Astrocyte (in vitro differentiated cells and primary cell): ENCODE measurements at regions not wholly inside any gene's neighbourhood (a gene's known extent, or its start where the extent isn't known, plus 50 kb on each side); places are given as distances from the start of the nearest gene placed in this dataset.

Experiments used
- DNase-seq: peaks from one replicate; pipeline ENCODE4 v3.0.0-alpha.2; 2010; ENCODE audit warnings: low read depth
- FAIRE-seq: peaks from 2 replicates; lab custom pipeline; 2011; peaks lifted over from hg19 to GRCh38; lab: Jason Lieb, UNC
- H2AFZ ChIP-seq: 2 replicates; pipeline ENCODE4 v1.6.0; 2012; ENCODE audit warnings: low read depth, low read length, inconsistent platforms
- H3K27ac ChIP-seq: 2 replicates; pipeline ENCODE4 v1.5.1; 2011; ENCODE audit warnings: low read depth, low read length, inconsistent platforms
- H3K27me3 ChIP-seq: 2 replicates; pipeline ENCODE4 v1.6.0; 2011; ENCODE audit warnings: low read length, inconsistent platforms; ENCODE audit not compliant: insufficient read depth
- H3K36me3 ChIP-seq: 2 replicates; pipeline ENCODE4 v1.5.1; 2011; ENCODE audit warnings: low read length, inconsistent platforms; ENCODE audit not compliant: insufficient read depth
- H3K4me1 ChIP-seq: 2 replicates; pipeline ENCODE4 v1.5.1; 2011; ENCODE audit warnings: low read length, inconsistent platforms; ENCODE audit not compliant: insufficient read depth
- H3K4me2 ChIP-seq: 2 replicates; pipeline ENCODE4 v1.6.0; 2012; ENCODE audit warnings: low read length, inconsistent platforms
- H3K4me3 ChIP-seq: 2 replicates; pipeline ENCODE4 v1.5.1; 2011; ENCODE audit warnings: low read depth, mild to moderate bottlenecking, low read length, inconsistent platforms; ENCODE audit not compliant: insufficient read depth
- H3K79me2 ChIP-seq: 2 replicates; pipeline ENCODE4 v1.6.0; 2012; ENCODE audit warnings: mild to moderate bottlenecking, low read length, inconsistent platforms; ENCODE audit not compliant: insufficient read depth
- H3K9ac ChIP-seq: 2 replicates; pipeline ENCODE4 v1.6.0; 2012; ENCODE audit warnings: mild to moderate bottlenecking, low read length, inconsistent platforms
- H3K9me3 ChIP-seq: 2 replicates; pipeline ENCODE4 v1.5.1; 2012; ENCODE audit warnings: low read depth, mild to moderate bottlenecking, low read length, inconsistent platforms; ENCODE audit not compliant: insufficient read depth
- H4K20me1 ChIP-seq: 2 replicates; pipeline ENCODE4 v1.6.0; 2012; ENCODE audit warnings: low read length, inconsistent platforms; ENCODE audit not compliant: insufficient read depth
- H3K27ac Mint-ChIP-seq: one replicate; pipeline ENCODE4 v1.8.0; 2021; ENCODE audit warnings: mild to moderate bottlenecking, mixed read lengths; ENCODE audit not compliant: unreplicated experiment
- H3K27me3 Mint-ChIP-seq: one replicate; pipeline ENCODE4 v1.8.0; 2021; ENCODE audit warnings: low read depth, mixed read lengths; ENCODE audit not compliant: unreplicated experiment
- H3K36me3 Mint-ChIP-seq: one replicate; pipeline ENCODE4 v1.8.0; 2021; ENCODE audit warnings: low read depth, mixed read lengths; ENCODE audit not compliant: unreplicated experiment
- H3K4me1 Mint-ChIP-seq: one replicate; pipeline ENCODE4 v1.8.0; 2021; ENCODE audit warnings: low read depth, mixed read lengths; ENCODE audit not compliant: unreplicated experiment
- H3K4me3 Mint-ChIP-seq: one replicate; pipeline ENCODE4 v1.8.0; 2021; ENCODE audit warnings: mild to moderate bottlenecking, moderate library complexity, mixed read lengths; ENCODE audit not compliant: unreplicated experiment
- H3K9me3 Mint-ChIP-seq: one replicate; pipeline ENCODE4 v1.8.0; 2021; ENCODE audit warnings: mild to moderate bottlenecking, mixed read lengths; ENCODE audit not compliant: unreplicated experiment
- EZH2 ChIP-seq: IDR thresholded peaks from 2 replicates; pipeline ENCODE4 v1.6.1; 2012; ENCODE audit warnings: mild to moderate bottlenecking, low read length, inconsistent platforms; ENCODE audit not compliant: insufficient read depth
- TF ChIP-seq, protein P1 (sequence below): IDR thresholded peaks from 2 replicates; pipeline ENCODE4 v1.5.1; 2011; ENCODE audit warnings: low read depth, mild to moderate bottlenecking, inconsistent platforms, low read length, moderate library complexity; ENCODE audit not compliant: insufficient read depth

DNA sequence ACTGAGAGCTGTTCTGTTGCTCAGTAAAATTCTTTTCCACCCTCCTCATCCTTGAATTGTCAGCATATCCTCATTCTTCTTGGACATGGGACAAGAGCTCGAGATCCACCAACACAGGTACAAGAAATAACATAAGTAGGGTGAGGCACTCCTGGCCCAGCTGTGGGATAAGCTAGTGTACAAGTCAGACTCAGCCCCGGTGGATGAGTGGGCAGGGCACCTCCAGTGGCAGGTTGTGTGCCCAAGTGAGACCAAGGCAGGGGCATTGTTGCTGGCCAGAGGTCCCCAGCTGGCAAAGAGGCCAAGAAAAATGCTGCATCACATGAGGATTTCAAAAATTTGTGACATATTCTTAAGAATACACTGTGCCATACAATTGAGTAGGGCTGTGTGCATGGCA is 402.0 kb upstream of the ZWINT start:
- no peaks in the 10 kb centered on the region for H3K79me2 ChIP-seq
- no peaks in the 10 kb centered on the region for H3K27me3 Mint-ChIP-seq
- no peaks in the 10 kb centered on the region for H3K9me3 Mint-ChIP-seq
- H3K4me2 ChIP-seq = no peak overlapping the region
- no peak overlapping the region for H3K9ac ChIP-seq
- H3K9me3 ChIP-seq = peaks cover 6% of the 10 kb centered on the region
- TF ChIP-seq, protein P1, sequence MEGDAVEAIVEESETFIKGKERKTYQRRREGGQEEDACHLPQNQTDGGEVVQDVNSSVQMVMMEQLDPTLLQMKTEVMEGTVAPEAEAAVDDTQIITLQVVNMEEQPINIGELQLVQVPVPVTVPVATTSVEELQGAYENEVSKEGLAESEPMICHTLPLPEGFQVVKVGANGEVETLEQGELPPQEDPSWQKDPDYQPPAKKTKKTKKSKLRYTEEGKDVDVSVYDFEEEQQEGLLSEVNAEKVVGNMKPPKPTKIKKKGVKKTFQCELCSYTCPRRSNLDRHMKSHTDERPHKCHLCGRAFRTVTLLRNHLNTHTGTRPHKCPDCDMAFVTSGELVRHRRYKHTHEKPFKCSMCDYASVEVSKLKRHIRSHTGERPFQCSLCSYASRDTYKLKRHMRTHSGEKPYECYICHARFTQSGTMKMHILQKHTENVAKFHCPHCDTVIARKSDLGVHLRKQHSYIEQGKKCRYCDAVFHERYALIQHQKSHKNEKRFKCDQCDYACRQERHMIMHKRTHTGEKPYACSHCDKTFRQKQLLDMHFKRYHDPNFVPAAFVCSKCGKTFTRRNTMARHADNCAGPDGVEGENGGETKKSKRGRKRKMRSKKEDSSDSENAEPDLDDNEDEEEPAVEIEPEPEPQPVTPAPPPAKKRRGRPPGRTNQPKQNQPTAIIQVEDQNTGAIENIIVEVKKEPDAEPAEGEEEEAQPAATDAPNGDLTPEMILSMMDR = no peak
- TF ChIP-seq EZH2 = no peak
- no peak overlapping the region for H3K27ac ChIP-seq
- no peak overlapping the region for H3K4me3 Mint-ChIP-seq
- no peaks in the 10 kb centered on the region for H3K27me3 ChIP-seq
- H3K4me1 Mint-ChIP-seq = no peaks in the 10 kb centered on the region
- H3K27ac Mint-ChIP-seq = no peak overlapping the region
- no peak for DNase-seq
- no peaks in the 10 kb centered on the region for H3K36me3 Mint-ChIP-seq
- no peaks in the 10 kb centered on the region for H3K36me3 ChIP-seq
- no peaks in the 10 kb centered on the region for H4K20me1 ChIP-seq
- H3K4me1 ChIP-seq = no peaks in the 10 kb centered on the region
- H3K4me3 ChIP-seq = no peak overlapping the region
- no peak overlapping the region for H2AFZ ChIP-seq
- no peak for FAIRE-seq

DNA sequence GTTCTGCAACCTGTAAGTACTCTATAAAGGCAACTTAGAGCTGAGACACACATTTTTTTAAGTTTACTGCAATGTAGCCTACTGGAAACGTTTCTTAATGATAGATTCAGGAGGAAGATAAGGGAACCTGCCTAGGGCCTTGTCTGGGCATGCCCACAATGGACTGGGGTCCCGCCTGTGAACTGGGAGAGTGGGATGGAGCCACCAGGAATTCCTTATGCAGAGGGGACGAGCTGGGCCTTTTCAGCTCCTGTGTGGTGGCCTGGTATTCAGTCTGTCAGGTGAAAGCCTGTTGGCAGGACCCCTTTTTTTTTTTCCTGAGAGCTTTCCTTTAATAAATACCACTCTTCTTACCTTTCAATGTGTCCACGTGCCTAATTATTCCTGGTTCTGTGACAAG is 384.4 kb upstream of the ZWINT start:
- DNase-seq (no peak), FAIRE-seq (no peak)
- H3K4me1 ChIP-seq = no peaks in the 10 kb centered on the region
- H3K9ac ChIP-seq = no peak overlapping the region
- no peak overlapping the region for H3K27ac Mint-ChIP-seq
- H3K9me3 Mint-ChIP-seq = no peaks in the 10 kb centered on the region
- no peaks in the 10 kb centered on the region for H4K20me1 ChIP-seq
- no peaks in the 10 kb centered on the region for H3K9me3 ChIP-seq
- no peaks in the 10 kb centered on the region for H3K36me3 ChIP-seq
- H3K4me2 ChIP-seq = no peak overlapping the region
- H3K79me2 ChIP-seq = no peaks in the 10 kb centered on the region
- H3K4me1 Mint-ChIP-seq = no peaks in the 10 kb centered on the region
- TF ChIP-seq, protein P1 = no peak
- TF ChIP-seq EZH2 = no peak
- H3K27me3 ChIP-seq = no peaks in the 10 kb centered on the region
- no peak overlapping the region for H3K27ac ChIP-seq
- H3K36me3 Mint-ChIP-seq = peaks cover 2% of the 10 kb centered on the region
- H3K4me3 Mint-ChIP-seq = no peak overlapping the region
- no peaks in the 10 kb centered on the region for H3K27me3 Mint-ChIP-seq
- no peak overlapping the region for H2AFZ ChIP-seq
- no peak overlapping the region for H3K4me3 ChIP-seq

DNA sequence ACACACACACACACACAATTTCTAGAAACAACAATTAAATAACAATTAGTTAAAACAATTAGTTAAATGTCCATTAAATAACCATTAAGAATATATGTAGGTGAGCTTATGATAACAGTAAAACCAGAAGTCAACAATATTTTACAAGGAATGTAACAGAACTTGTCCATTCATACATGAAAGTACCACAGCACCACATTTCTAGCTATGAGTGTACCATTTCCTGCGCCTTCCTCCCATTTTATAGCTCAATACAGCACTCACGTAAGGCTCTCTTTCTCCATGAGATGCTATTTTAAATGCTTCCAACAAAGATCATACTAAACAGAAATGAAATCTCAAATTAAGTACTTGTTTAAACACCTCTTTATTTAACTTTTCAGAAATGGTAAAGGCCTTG is 367.3 kb upstream of the ZWINT start:
- no peaks in the 10 kb centered on the region for H3K4me1 Mint-ChIP-seq
- FAIRE-seq (no peak), DNase-seq (no peak)
- H3K4me1 ChIP-seq = no peaks in the 10 kb centered on the region
- H3K27me3 ChIP-seq = no peaks in the 10 kb centered on the region
- H3K27me3 Mint-ChIP-seq = no peaks in the 10 kb centered on the region
- H3K79me2 ChIP-seq = no peaks in the 10 kb centered on the region
- H4K20me1 ChIP-seq = no peaks in the 10 kb centered on the region
- no peaks in the 10 kb centered on the region for H3K9me3 ChIP-seq
- TF ChIP-seq, protein P1 = no peak
- no peak for TF ChIP-seq EZH2
- H3K4me3 Mint-ChIP-seq = no peak overlapping the region
- no peak overlapping the region for H2AFZ ChIP-seq
- H3K4me2 ChIP-seq = no peak overlapping the region
- H3K27ac Mint-ChIP-seq = no peak overlapping the region
- H3K9ac ChIP-seq = no peak overlapping the region
- H3K36me3 ChIP-seq = no peaks in the 10 kb centered on the region
- H3K27ac ChIP-seq = no peak overlapping the region
- no peaks in the 10 kb centered on the region for H3K36me3 Mint-ChIP-seq
- H3K9me3 Mint-ChIP-seq = peaks cover 2% of the 10 kb centered on the region
- H3K4me3 ChIP-seq = no peak overlapping the region
